GM12872 (cell line): ENCODE measurements at regions not wholly inside any gene's neighbourhood (a gene's known extent, or its start where the extent isn't known, plus 50 kb on each side); places are given as distances from the start of the nearest gene placed in this dataset.

Experiments used
- TF ChIP-seq, protein P1 (sequence below): IDR thresholded peaks from 3 replicates; pipeline ENCODE4 v1.5.1; 2011; ENCODE audit warnings: low read depth, mild to moderate bottlenecking, low read length, moderate library complexity; ENCODE audit not compliant: insufficient read depth

GRCh38 chr14:101293605-101294004 is 267.7 kb upstream of the DIO3 start:
- TF ChIP-seq, protein P1, sequence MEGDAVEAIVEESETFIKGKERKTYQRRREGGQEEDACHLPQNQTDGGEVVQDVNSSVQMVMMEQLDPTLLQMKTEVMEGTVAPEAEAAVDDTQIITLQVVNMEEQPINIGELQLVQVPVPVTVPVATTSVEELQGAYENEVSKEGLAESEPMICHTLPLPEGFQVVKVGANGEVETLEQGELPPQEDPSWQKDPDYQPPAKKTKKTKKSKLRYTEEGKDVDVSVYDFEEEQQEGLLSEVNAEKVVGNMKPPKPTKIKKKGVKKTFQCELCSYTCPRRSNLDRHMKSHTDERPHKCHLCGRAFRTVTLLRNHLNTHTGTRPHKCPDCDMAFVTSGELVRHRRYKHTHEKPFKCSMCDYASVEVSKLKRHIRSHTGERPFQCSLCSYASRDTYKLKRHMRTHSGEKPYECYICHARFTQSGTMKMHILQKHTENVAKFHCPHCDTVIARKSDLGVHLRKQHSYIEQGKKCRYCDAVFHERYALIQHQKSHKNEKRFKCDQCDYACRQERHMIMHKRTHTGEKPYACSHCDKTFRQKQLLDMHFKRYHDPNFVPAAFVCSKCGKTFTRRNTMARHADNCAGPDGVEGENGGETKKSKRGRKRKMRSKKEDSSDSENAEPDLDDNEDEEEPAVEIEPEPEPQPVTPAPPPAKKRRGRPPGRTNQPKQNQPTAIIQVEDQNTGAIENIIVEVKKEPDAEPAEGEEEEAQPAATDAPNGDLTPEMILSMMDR = no peak

GRCh38 chr14:101294136-101294535 is 267.2 kb upstream of the DIO3 start:
- TF ChIP-seq, protein P1 = no peak

DNA sequence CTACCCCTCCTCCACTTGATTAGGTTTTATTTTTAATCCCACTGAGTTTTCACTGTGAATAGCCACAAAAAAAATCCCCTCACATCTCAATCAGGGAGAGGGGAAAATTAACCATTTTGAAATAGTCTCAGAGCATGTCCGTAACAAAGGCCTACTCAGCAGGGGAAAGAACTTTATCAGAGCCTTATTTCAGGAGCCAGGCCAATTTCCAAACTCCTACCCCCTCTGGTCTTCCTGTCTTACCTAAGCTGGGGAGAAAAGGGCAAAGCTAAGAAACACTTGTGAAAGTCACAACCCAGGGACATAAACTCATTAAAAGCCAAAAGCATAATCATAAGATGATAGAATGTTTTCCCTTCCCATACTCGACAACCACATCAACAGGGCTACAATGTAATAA is 260.3 kb upstream of the DIO3 start:
- TF ChIP-seq, protein P1 = no peak

DNA sequence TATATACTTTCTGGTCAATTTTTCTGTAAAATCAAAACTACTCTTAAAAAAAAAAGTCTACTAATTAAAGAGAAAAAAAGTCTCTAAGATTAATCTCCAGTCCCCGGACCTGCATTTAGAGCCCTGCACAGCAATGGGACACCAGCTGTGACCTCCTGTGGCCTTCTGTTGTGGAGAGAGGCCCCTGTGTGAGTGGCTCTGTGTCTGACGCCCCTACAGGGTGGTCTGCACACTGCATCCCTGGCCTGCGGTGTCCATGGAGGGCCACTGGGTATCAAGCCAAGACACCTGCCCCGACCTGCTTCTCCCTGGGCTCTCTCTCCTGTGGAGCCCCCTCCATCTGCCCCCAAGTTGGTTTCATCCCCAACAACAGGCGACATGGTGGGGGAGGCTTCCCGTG is 248.0 kb upstream of the DIO3 start:
- TF ChIP-seq, protein P1 = 0 out of 3 replicates have a peak, but pooled peaks have one; percentile 19

DNA sequence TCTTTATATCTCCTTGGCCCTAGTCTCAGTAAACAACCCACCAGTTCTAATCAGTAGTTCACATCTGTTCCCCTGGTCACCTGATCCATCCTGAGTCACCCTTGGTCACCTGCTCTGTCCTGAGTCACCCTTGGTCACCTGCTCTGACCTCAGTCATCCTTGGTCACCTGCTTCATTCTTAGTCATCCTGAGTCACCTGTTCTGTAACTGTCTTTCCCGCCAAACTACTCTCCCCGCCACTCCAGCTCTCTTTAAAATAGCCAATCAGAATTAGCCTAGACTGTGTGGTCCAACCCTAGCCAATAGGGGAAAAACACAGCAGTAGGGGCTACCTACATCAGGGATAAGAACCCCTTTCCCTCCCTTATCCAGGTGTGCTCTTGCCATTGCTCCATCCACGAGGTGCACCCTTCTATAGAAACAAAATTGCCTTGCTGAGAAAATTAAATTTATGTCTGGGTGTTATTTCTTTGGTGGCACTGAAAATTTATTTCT is 245.4 kb upstream of the DIO3 start:
- TF ChIP-seq, protein P1 = no peak

DNA sequence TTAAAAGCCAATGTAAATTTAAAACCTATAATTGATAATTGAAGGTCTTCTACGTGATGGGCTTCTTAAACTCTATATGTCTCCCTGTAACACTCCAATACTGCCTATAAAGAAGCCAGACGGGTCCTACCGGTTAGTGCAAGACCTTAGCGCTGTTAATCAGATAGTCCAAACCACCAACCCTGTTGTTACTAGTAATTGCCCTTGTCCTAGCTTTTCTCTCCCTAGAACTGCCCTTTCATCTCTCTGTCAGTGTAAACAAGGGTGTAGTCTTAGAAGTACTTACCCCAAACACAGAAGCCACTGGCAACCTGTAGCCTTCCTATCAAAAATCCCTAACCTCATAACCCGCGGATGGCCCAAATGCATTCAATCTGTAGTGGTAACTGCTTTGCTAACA is 243.0 kb upstream of the DIO3 start:
- TF ChIP-seq, protein P1 = no peak

DNA sequence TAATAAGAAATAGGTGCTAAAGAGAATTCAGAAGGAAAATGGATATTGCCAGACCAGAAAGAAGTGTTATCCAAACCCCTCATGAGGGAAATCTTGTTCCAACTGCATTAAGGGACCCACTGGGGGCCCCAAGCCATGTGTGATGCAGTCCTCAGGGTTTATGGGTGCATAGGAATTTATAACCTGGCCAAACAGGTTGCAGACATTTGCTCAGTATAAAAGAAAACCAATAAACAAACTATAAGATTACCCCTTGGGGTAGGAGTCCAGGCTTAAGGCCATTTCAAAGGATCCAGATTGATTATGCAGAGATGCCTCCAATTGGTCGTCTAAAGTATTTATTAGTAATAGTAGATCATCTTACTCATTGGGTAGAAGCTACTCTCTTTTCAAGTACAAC is 240.9 kb upstream of the DIO3 start:
- TF ChIP-seq, protein P1 = no peak

GRCh38 chr14:101322223-101322622 is 239.1 kb upstream of the DIO3 start:
- TF ChIP-seq, protein P1 = no peak
